ENCODE measurements at regions not wholly inside any gene's neighbourhood (a gene's known extent, or its start where the extent isn't known, plus 50 kb on each side); places are given as distances from the start of the nearest gene placed in this dataset.

GRCh38 chr17:79413611-79414010 is 197.2 kb downstream of the RBFOX3 start:
- Mint-ChIP-seq H3K27ac (no peak overlapping the region), H3K9me3 (no peaks in the 10 kb centered on the region), H3K4me1 (ENCODE audit: low read depth) (no peaks in the 10 kb centered on the region), H3K36me3 (ENCODE audit: low read depth) (no peaks in the 10 kb centered on the region), H3K4me3 (no peak overlapping the region), H3K27me3 (peaks cover 10% of the 10 kb centered on the region)
- TF ChIP-seq CTCF (IDR thresholded peaks at IDR 0.05): no peak
- intact Hi-C loops (cut with micrococcal nuclease): no loop called here
- DNase-seq (no peak), ATAC-seq (no peak)
- POLR2A ChIA-PET: no interaction called here
- CTCF ChIA-PET: interaction anchor here (0.9 to 1.3 kb wide), 2 partner anchors 13 to 326 kb away, joined by 3 to 4 read pairs; no protein-coding TSS in a partner anchor

GRCh38 chr17:79412886-79413390 is 197.9 kb downstream of the RBFOX3 start:
- no peaks in the 10 kb centered on the region for H3K36me3 Mint-ChIP-seq (ENCODE audit: low read depth)
- no peak overlapping the region for H3K4me3 Mint-ChIP-seq
- no peak overlapping the region for H3K27ac Mint-ChIP-seq
- ChIA-PET CTCF (interaction anchor here (0.9 kb wide), 1 partner anchor 12 kb away, joined by 4 read pairs; no protein-coding TSS in a partner anchor), POLR2A (no interaction called here)
- no peak for TF ChIP-seq CTCF (IDR thresholded peaks at IDR 0.05)
- intact Hi-C loops (cut with micrococcal nuclease): no loop called here
- DNase-seq: no peak
- H3K27me3 Mint-ChIP-seq: peaks cover 14% of the 10 kb centered on the region
- no peaks in the 10 kb centered on the region for H3K9me3 Mint-ChIP-seq
- H3K4me1 Mint-ChIP-seq (ENCODE audit: low read depth): no peaks in the 10 kb centered on the region
- no peak for ATAC-seq

GRCh38 chr17:79412110-79412509 is 198.7 kb downstream of the RBFOX3 start:
- Mint-ChIP-seq H3K4me3 (no peak overlapping the region), H3K27me3 (peaks cover 21% of the 10 kb centered on the region), H3K36me3 (ENCODE audit: low read depth) (no peaks in the 10 kb centered on the region), H3K4me1 (ENCODE audit: low read depth) (no peaks in the 10 kb centered on the region), H3K9me3 (no peaks in the 10 kb centered on the region), H3K27ac (no peak overlapping the region)
- no peak for DNase-seq
- intact Hi-C loops (cut with micrococcal nuclease): no loop called here
- ATAC-seq: no peak
- CTCF ChIA-PET: no interaction called here
- POLR2A ChIA-PET: no interaction called here
- TF ChIP-seq CTCF (IDR thresholded peaks at IDR 0.05): no peak

GRCh38 chr17:79411419-79411818 is 199.4 kb downstream of the RBFOX3 start:
- CTCF ChIA-PET: no interaction called here
- no peak overlapping the region for H3K27ac Mint-ChIP-seq
- no peaks in the 10 kb centered on the region for H3K4me1 Mint-ChIP-seq (ENCODE audit: low read depth)
- DNase-seq (no peak), ATAC-seq (no peak)
- POLR2A ChIA-PET: no interaction called here
- no peaks in the 10 kb centered on the region for H3K9me3 Mint-ChIP-seq
- H3K36me3 Mint-ChIP-seq (ENCODE audit: low read depth): no peaks in the 10 kb centered on the region
- no peak overlapping the region for H3K4me3 Mint-ChIP-seq
- no peak for TF ChIP-seq CTCF (IDR thresholded peaks at IDR 0.05)
- intact Hi-C loops (cut with micrococcal nuclease): no loop called here
- H3K27me3 Mint-ChIP-seq: peaks cover 27% of the 10 kb centered on the region

GRCh38 chr17:79410681-79411080 is 200.2 kb downstream of the RBFOX3 start:
- intact Hi-C loops (cut with micrococcal nuclease): no loop called here
- TF ChIP-seq CTCF (IDR thresholded peaks at IDR 0.05): no peak
- Mint-ChIP-seq H3K36me3 (ENCODE audit: low read depth) (no peaks in the 10 kb centered on the region), H3K27me3 (peaks cover 29% of the 10 kb centered on the region), H3K4me3 (no peak overlapping the region), H3K27ac (no peak overlapping the region), H3K9me3 (no peaks in the 10 kb centered on the region), H3K4me1 (ENCODE audit: low read depth) (no peaks in the 10 kb centered on the region)
- ChIA-PET POLR2A (no interaction called here), CTCF (interaction anchor here (1.1 to 2.1 kb wide), 2 partner anchors 10 to 18 kb away, joined by 3 to 10 read pairs; no protein-coding TSS in a partner anchor)
- ATAC-seq (no peak), DNase-seq (no peak)
